ENCODE measurements at regions not wholly inside any gene's neighbourhood (a gene's known extent, or its start where the extent isn't known, plus 50 kb on each side); places are given as distances from the start of the nearest gene placed in this dataset.
A peak's percentile ranks its signal among the peaks of the same experiment; 100 is the strongest.

DNA sequence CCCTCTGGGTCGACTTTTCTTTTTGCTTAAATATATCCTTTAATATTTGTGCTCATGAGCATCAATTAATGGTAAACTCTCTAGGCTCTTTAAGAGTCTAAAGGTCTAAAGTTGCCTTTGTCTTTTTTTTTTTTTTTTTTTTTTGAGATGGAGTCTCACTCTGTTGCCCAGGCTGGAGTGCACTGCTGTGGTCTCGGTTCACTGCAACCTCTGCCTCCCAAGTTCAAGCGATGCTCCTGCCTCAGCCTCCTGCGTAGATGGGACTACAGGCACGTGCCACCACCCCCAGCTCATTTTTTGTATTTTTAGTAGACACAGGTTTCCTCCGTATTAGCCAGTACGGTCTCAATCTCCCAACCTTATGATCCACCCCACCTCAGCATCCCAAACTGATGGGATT, 122.0 kb upstream of the TMEM170B start:
- TF ChIP-seq, protein P1, sequence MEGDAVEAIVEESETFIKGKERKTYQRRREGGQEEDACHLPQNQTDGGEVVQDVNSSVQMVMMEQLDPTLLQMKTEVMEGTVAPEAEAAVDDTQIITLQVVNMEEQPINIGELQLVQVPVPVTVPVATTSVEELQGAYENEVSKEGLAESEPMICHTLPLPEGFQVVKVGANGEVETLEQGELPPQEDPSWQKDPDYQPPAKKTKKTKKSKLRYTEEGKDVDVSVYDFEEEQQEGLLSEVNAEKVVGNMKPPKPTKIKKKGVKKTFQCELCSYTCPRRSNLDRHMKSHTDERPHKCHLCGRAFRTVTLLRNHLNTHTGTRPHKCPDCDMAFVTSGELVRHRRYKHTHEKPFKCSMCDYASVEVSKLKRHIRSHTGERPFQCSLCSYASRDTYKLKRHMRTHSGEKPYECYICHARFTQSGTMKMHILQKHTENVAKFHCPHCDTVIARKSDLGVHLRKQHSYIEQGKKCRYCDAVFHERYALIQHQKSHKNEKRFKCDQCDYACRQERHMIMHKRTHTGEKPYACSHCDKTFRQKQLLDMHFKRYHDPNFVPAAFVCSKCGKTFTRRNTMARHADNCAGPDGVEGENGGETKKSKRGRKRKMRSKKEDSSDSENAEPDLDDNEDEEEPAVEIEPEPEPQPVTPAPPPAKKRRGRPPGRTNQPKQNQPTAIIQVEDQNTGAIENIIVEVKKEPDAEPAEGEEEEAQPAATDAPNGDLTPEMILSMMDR (IDR thresholded peaks at IDR 0.05; ENCODE audit: low read depth, low read length, missing control alignments) = no peak
- no peak overlapping the region for H3K4me3 ChIP-seq (ENCODE audit: low read depth, low read length)
- no peak for DNase-seq (ENCODE audit: low read depth)

DNA sequence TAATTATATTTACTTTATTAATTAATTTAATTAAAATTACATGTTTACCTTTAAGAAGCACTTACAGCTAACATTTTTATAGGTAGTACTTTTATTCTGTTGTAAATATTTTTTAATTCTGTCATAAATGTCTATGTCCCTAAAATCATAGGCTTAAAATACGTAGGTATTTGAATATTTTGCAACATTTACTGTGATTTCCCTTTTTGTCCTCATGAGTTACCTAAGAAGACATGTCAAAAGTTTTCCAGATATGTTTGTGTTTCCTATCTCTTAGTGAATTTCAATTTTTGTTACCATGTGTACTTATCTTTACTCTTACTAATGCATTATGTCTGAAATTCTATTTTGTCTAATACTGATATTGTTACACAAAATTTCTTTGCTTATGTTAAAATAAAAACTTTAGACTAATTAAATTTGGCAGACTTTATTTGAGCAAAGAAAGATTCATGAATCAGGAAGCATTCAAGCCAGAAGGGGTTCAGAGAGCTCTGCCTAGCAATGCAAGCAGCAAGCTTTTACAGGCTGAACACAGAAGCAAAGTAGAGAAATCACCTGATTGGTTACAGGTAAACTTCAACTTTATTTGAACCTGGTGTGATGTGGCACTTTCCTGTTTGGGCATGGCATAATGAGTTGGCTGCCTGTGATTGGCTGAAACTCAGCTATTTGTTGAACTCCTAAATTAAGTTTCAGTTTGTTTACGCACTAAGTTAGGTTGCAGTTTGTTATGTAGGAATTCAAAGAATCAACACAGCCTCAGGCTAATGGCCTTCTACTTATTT, 123.2 kb upstream of the TMEM170B start:
- H3K4me3 ChIP-seq (ENCODE audit: low read depth, low read length) = no peak overlapping the region
- TF ChIP-seq, protein P1 (IDR thresholded peaks at IDR 0.05; ENCODE audit: low read depth, low read length, missing control alignments) = no peak
- DNase-seq (ENCODE audit: low read depth) = peak; percentile 84

DNA sequence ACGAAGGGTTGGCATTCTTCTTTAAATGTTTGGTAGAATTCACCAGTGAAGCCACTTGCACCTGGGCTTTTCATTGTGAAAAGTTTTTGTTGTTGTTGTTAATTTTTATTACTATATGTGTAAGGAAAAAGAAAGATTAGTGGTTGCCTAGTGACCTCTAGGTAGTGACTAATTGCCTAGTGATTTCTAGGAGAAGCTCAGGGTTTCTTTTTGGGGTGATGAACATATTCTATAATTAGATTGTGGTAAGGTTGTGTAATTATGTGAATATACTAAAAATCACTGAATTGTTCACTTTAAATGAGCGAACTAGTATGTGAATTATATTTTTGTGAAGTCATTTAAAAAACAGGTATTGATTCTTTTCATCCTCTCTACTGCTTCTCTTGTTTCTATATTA, 123.8 kb upstream of the TMEM170B start:
- no peak overlapping the region for H3K4me3 ChIP-seq (ENCODE audit: low read depth, low read length)
- TF ChIP-seq, protein P1 (IDR thresholded peaks at IDR 0.05; ENCODE audit: low read depth, low read length, missing control alignments) = no peak
- DNase-seq (ENCODE audit: low read depth) = no peak

DNA sequence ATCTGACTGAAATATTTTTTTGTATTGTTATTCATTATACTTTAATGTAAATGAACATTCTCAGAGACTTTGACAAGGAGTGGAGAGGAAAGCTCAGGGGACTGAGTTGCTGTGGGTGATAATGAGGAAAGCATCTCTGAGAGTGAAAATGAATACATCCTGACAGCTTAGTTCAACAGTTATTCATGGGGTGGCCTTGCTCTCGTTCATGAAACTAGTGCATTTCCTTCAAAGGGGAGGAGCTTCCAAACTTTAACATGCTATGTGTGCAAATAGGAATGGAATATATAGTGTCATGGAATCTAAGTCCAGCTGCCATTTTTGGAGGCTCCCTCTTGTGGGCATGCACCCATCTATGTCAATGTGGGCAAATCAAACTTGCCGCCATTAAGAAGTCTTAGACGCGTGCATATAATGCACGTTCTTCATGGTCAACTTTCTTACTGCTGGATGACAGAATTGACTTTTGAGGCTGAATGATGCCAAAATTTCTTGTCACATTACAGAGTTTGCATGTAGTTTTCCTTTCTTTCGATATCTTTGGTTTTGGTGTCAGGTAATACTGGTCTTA, 124.3 kb upstream of the TMEM170B start:
- no peak for DNase-seq (ENCODE audit: low read depth)
- no peak overlapping the region for H3K4me3 ChIP-seq (ENCODE audit: low read depth, low read length)
- TF ChIP-seq, protein P1 (IDR thresholded peaks at IDR 0.05; ENCODE audit: low read depth, low read length, missing control alignments) = no peak

DNA sequence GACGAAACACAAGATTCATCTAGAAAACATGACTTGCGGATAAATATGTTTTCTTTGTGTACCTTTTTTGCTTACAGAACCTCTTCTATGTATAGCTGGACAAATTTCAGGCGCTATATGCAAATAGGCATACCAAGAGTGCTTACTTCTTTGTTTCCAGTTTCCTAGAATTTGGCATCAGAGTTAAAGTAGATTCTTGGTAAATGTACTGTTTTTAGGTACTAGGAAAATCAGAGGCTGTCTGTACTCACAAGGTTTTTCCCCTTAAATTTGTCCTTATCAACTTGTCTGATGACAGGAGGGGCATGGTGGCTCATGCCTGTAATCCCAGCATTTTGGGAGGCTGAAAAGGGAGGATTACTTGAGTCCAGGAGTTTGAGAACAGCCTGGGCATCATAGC, 124.9 kb upstream of the TMEM170B start:
- DNase-seq (ENCODE audit: low read depth) = no peak
- H3K4me3 ChIP-seq (ENCODE audit: low read depth, low read length) = no peak overlapping the region
- TF ChIP-seq, protein P1 (IDR thresholded peaks at IDR 0.05; ENCODE audit: low read depth, low read length, missing control alignments) = no peak

DNA sequence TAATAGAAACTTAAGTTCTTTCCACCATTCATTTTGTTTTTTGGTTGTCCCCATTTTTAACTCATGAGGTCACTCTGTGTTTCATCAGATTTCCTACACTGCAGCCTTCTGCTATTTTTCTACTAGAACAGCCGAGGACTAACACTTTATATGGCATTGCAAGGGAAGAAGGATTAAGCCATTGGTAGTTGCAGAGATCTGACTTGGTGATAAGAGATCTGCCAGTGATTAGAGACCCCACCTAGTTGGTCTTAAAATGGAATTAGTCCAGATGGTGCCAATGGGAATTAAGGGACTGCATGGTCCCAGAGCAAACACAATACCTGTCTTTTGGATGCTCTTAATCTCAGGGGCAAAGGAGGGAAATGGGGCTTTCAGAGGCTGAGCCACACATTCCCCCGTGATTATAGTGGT, 125.5 kb upstream of the TMEM170B start:
- TF ChIP-seq, protein P1 (IDR thresholded peaks at IDR 0.05; ENCODE audit: low read depth, low read length, missing control alignments) = no peak
- no peak for DNase-seq (ENCODE audit: low read depth)
- no peak overlapping the region for H3K4me3 ChIP-seq (ENCODE audit: low read depth, low read length)

DNA sequence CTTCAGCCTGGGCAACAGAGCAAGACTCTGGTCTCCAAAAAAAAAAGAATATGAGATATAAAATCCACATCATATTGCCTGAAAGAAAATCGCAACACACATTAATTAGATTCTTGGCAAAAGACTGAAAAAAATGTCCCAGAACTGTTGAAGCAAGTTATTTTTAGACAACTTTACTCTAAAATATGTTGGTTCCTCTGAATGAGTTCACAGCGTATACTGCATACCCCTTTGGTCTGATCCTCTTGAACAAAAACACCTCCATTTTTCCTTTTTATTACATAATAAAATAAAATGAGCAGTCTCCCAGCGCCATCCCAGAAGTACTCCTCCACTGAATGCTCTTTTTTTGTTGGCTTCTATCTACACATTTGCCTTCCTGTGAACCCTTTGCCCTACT, 126.0 kb upstream of the TMEM170B start:
- H3K4me3 ChIP-seq (ENCODE audit: low read depth, low read length) = no peak overlapping the region
- TF ChIP-seq, protein P1 (IDR thresholded peaks at IDR 0.05; ENCODE audit: low read depth, low read length, missing control alignments) = no peak
- no peak for DNase-seq (ENCODE audit: low read depth)

Data from GM12864 (cell line).